AG04450 (cell line): ENCODE measurements at regions not wholly inside any gene's neighbourhood (a gene's known extent, or its start where the extent isn't known, plus 50 kb on each side); places are given as distances from the start of the nearest gene placed in this dataset.

ENCODE experiments used
- CTCF ChIA-PET: fragments of 300-600, 350-600 bp; formaldehyde crosslinking; extraction: SDS; loops from one replicate; lab custom pipeline; 2022; ENCODE audit warnings: antibody characterized with exemption, inconsistent platforms; lab: Charles Lee
- POLR2A ChIA-PET: fragments of 350-600 bp; formaldehyde crosslinking; extraction: SDS; loops from one replicate; lab custom pipeline; 2021; ENCODE audit warnings: antibody characterized with exemption, inconsistent platforms; lab: Yijun Ruan, JAX
- DNase-seq: peaks from one replicate; pipeline ENCODE4 v3.0.0-alpha.2; 2011; ENCODE audit warnings: low read depth, low spot score
- H3K27ac ChIP-seq: one replicate; pipeline ENCODE4 v1.5.1; 2012; ENCODE audit warnings: low read depth, low read length, control low read depth
- H3K27me3 ChIP-seq: one replicate; pipeline ENCODE4 v1.6.0; 2012; ENCODE audit warnings: low read length; ENCODE audit not compliant: control insufficient read depth, insufficient read depth
- H3K4me3 ChIP-seq: 2 replicates; pipeline ENCODE4 v1.5.1; 2011; ENCODE audit warnings: mild to moderate bottlenecking, low read depth, low read length, control low read depth
- H3K9me3 ChIP-seq: 2 replicates; pipeline ENCODE4 v1.5.1; 2012; ENCODE audit warnings: low read length; ENCODE audit not compliant: control insufficient read depth, insufficient read depth
- TF ChIP-seq, protein P1 (sequence below): IDR thresholded peaks from 2 replicates; pipeline ENCODE4 v1.5.1; 2011; ENCODE audit warnings: low read depth, low read length, control low read depth, inconsistent platforms

DNA sequence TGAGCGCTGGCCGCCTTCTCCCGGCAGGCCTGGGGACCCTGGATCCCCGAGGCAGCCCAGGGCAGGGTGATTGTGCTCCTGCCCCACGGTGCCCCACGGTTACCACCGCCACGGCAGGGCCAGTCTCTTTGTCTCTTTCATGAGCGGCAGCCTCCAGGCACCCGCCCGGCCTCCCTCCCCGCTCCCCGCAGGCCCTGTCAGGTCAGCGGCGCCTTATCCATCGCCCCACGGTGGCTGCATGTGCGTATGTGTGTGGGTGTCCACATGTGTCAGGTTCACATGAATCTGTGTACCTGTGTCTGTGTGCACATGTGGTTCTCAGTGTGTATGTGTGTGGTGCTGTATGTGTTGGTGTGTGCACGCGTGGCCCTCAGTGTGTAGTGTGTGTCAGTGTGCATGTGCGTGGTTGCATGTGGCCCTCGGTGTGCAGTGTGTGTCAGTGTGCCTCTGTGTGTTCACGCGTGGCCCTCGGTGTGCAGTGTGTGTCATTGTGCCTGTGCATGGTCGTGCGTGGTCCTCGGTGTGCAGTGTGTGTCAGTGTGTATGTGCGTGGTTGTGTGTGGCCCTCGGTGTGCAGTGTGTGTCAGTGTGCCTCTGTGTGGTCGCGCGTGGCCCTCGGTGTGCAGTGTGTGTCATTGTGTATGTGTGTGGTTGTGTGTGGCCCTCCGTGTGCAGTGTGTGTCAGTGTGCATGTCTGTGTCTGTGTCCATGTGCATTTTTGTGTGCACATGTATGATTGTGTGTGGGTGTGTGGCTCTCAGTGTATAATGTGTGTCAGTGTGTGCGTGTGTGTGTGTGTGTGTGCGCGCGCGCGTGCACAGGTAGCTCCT, 239.2 kb upstream of the GSE1 start:
- Histone ChIP-seq H3K4me3 (no peak overlapping the region), H3K27me3 (no peaks in the 10 kb centered on the region), H3K9me3 (no peaks in the 10 kb centered on the region; the same call in 1 of the 2 replicates), H3K27ac (no peak overlapping the region)
- ChIA-PET POLR2A (no interaction called here), CTCF (interaction anchor here (1.4 kb wide), 1 partner anchor 42 kb away, joined by 3 read pairs; no protein-coding TSS in a partner anchor)
- TF ChIP-seq, protein P1, sequence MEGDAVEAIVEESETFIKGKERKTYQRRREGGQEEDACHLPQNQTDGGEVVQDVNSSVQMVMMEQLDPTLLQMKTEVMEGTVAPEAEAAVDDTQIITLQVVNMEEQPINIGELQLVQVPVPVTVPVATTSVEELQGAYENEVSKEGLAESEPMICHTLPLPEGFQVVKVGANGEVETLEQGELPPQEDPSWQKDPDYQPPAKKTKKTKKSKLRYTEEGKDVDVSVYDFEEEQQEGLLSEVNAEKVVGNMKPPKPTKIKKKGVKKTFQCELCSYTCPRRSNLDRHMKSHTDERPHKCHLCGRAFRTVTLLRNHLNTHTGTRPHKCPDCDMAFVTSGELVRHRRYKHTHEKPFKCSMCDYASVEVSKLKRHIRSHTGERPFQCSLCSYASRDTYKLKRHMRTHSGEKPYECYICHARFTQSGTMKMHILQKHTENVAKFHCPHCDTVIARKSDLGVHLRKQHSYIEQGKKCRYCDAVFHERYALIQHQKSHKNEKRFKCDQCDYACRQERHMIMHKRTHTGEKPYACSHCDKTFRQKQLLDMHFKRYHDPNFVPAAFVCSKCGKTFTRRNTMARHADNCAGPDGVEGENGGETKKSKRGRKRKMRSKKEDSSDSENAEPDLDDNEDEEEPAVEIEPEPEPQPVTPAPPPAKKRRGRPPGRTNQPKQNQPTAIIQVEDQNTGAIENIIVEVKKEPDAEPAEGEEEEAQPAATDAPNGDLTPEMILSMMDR = no peak
- DNase-seq = no peak

- Histone ChIP-seq H3K27me3 (no peaks in the 10 kb centered on the region), H3K27ac (no peak overlapping the region), H3K9me3 (no peaks in the 10 kb centered on the region; the same call in 1 of the 2 replicates), H3K4me3 (no peak overlapping the region)
- POLR2A ChIA-PET = no interaction called here
- DNase-seq = no peak
- CTCF ChIA-PET = interaction anchor here (1.4 kb wide), 1 partner anchor 42 kb away, joined by 3 read pairs; no protein-coding TSS in a partner anchor
- TF ChIP-seq, protein P1 = no peak
These were observed 238.6 kb upstream of the GSE1 start for GRCh38 chr16:85374571-85374872.

GRCh38 chr16:85375282-85375681, 237.8 kb upstream of the GSE1 start:
- TF ChIP-seq, protein P1 = no peak
- DNase-seq = no peak
- CTCF ChIA-PET = interaction anchor here (1.1 to 1.4 kb wide), 2 partner anchors 41 to 45 kb away, joined by 3 read pairs; no protein-coding TSS in a partner anchor
- Histone ChIP-seq H3K4me3 (no peak overlapping the region), H3K27me3 (no peaks in the 10 kb centered on the region), H3K27ac (no peak overlapping the region), H3K9me3 (no peaks in the 10 kb centered on the region; the same call in 1 of the 2 replicates)
- POLR2A ChIA-PET = no interaction called here

DNA sequence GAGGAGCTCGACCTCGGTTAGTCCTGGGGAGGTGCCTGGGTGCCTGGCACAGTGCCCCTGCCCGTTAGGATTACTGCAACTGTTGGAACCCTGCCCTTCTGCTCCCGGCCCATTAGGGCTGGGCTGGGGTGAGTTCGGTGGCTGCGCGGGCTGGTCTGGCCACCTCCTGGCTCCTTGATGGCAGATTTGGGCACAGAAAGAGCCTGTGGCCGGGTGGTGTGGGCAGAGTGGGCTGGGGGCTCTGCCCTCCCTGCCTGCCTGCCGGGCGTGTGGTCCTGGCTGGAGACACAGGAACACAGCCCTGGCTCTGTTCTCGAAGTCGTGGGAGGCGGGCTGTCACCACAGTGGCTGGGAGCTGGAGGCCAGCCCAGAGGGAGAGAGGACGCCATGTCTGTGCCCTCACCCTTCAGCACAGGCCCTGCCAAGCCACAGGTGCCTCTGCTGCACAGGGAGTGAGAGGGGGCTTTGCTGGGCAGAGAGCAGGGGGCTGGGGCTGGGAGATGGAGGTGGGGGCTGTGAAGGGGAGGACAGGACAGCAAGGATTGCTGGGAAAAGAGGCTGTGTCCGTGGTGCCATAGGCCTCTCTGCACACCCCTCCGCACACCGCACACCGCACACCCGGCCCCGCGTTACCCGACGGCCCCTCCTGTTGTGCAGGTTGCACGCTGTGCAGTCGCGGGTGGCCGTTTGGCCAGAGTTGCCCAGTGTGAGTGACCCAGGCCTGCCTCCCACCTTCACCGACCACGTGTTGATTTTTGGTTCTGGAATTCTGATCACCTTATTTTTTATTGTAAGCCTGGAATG, 236.6 kb upstream of the GSE1 start:
- DNase-seq = no peak
- ChIA-PET POLR2A (no interaction called here), CTCF (no interaction called here)
- H3K4me3 ChIP-seq = no peak overlapping the region
- no peaks in the 10 kb centered on the region; the same call in 1 of the 2 replicates for H3K9me3 ChIP-seq
- H3K27me3 ChIP-seq = no peaks in the 10 kb centered on the region
- H3K27ac ChIP-seq = no peak overlapping the region
- TF ChIP-seq, protein P1 = no peak
